A673 (cell line): ENCODE measurements at regions not wholly inside any gene's neighbourhood (a gene's known extent, or its start where the extent isn't known, plus 50 kb on each side); places are given as distances from the start of the nearest gene placed in this dataset.

Source experiments
- BruUV-seq: library from RNA; stranded (reverse); fragments of 400-500 nt; replicated peaks from 2 replicates; lab custom pipeline; 2021; lab: Mats Ljungman, UMichigan
- CTCF ChIA-PET: fragments of 300-600 bp; sonication (Branson Sonifier 250); formaldehyde crosslinking; loops from one replicate; lab custom pipeline; 2022; ENCODE audit warnings: antibody characterized with exemption; lab: Charles Lee
- POLR2A ChIA-PET: fragments of 300-600 bp; sonication (Branson Sonifier 250); formaldehyde crosslinking; loops from one replicate; lab custom pipeline; 2022; ENCODE audit warnings: antibody characterized with exemption; ENCODE audit not compliant: low non-redundant PET; lab: Charles Lee
- DNase-seq: peaks from one replicate; pipeline ENCODE4 v3.0.0-alpha.2; 2015; ENCODE audit warnings: low spot score
- H3K27ac ChIP-seq: fragments of 200-600 bp; sonication (generic); 2 replicates; pipeline ENCODE4 v1.5.1; 2016; ENCODE audit warnings: mixed run types, low read depth, mild to moderate bottlenecking, mixed read lengths, antibody characterized with exemption, low read length; ENCODE audit not compliant: poor library complexity, severe bottlenecking
- H3K27me3 ChIP-seq: fragments of 200-600 bp; sonication (generic); replicated peaks from 2 replicates; pipeline ENCODE4 v1.6.1; 2017; ENCODE audit warnings: mixed run types, low read depth, mild to moderate bottlenecking, mixed read lengths, antibody characterized with exemption, low read length; ENCODE audit not compliant: insufficient read depth, poor library complexity
- H3K36me3 ChIP-seq: fragments of 200-600 bp; sonication (generic); 2 replicates; pipeline ENCODE4 v1.6.1; 2016; ENCODE audit warnings: mixed run types, mild to moderate bottlenecking, mixed read lengths, antibody characterized with exemption, low read length; ENCODE audit not compliant: insufficient read depth, poor library complexity, severe bottlenecking
- H3K4me1 ChIP-seq: fragments of 200-600 bp; sonication (generic); 2 replicates; pipeline ENCODE4 v1.6.1; 2017; ENCODE audit warnings: mixed run types, mild to moderate bottlenecking, mixed read lengths, antibody characterized with exemption, low read length; ENCODE audit not compliant: insufficient read depth, poor library complexity, severe bottlenecking
- H3K4me3 ChIP-seq: fragments of 200-600 bp; sonication (generic); 2 replicates; pipeline ENCODE4 v1.5.1; 2016; ENCODE audit warnings: low read depth, mixed run types, mild to moderate bottlenecking, mixed read lengths, low read length; ENCODE audit not compliant: poor library complexity, severe bottlenecking
- H3K9me3 ChIP-seq: fragments of 200-600 bp; sonication (generic); 2 replicates; pipeline ENCODE4 v1.6.1; 2016; ENCODE audit warnings: mixed run types, low read depth, mild to moderate bottlenecking, mixed read lengths, antibody characterized with exemption, low read length; ENCODE audit not compliant: poor library complexity, severe bottlenecking
- EZH2 ChIP-seq: fragments of 200-600 bp; sonication (generic); IDR thresholded peaks from 2 replicates; pipeline ENCODE4 v1.6.1; 2017; ENCODE audit warnings: borderline replicate concordance, low read depth, mild to moderate bottlenecking, mixed read lengths, antibody characterized with exemption, low read length; ENCODE audit not compliant: poor library complexity, severe bottlenecking
- intact Hi-C: fragments of 100-400 bp; cut with micrococcal nuclease; formaldehyde crosslinking; loops from one replicate; pipeline ENCODE4 v1.10.0; 2022; ENCODE audit not compliant: unreplicated experiment
- TF ChIP-seq, protein P1 (sequence below): fragments of 300-800, 200-600 bp; sonication (generic); conservative IDR thresholded peaks from 2 replicates; pipeline ENCODE4 v1.5.1; 2017; ENCODE audit warnings: low read depth, mild to moderate bottlenecking, antibody characterized with exemption, low read length, moderate library complexity, mixed read lengths

DNA sequence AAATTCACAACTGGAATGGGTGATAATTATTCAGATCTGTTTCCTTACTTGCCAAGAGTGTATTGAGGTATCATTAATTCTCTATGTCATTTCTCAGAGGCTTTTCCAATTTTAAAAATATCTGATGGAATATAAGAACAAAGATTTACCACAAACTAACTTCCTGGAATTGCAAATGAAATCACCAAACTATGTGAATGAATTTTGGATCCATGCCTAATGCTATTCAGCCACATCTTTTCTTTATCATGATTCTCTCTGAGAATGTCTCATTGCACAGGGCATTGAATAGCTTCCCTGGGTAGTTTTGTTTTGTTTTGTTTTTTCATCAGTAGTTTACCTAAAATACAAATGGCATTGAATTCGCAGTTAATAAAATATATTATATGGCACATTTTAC, 146.9 kb upstream of the FBN2 start:
- BruUV-seq = no TSS peak
- CTCF ChIA-PET = no interaction called here
- intact Hi-C loops = no loop called here

DNA sequence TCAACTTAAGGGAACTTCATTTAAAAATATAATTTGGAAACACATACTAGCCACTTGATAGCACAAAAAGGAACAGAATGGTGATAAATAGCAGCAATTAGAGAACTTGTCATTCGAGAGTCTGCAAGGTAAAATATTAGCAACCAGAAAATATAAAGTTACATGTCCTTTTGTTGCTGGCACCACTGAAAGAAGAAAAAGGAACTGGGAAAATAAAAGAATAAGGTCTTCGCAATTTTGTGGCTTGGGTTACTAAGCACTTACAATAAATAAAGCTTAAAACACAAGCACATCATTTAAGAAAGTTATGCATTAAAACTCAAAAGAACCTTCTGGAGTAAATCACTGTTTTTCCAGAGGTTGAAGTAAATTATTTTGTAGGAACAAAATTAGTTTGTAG, 149.9 kb upstream of the FBN2 start:
- ChIA-PET CTCF (no interaction called here), POLR2A (no interaction called here)
- intact Hi-C loops = no loop called here
- Histone ChIP-seq H3K4me3 (no peak overlapping the region), H3K4me1 (no peaks in the 10 kb centered on the region), H3K9me3 (no peaks in the 10 kb centered on the region), H3K36me3 (no peaks in the 10 kb centered on the region), H3K27me3 (no peaks in the 10 kb centered on the region), H3K27ac (no peak overlapping the region)
- DNase-seq = no peak
- TF ChIP-seq, protein P1, sequence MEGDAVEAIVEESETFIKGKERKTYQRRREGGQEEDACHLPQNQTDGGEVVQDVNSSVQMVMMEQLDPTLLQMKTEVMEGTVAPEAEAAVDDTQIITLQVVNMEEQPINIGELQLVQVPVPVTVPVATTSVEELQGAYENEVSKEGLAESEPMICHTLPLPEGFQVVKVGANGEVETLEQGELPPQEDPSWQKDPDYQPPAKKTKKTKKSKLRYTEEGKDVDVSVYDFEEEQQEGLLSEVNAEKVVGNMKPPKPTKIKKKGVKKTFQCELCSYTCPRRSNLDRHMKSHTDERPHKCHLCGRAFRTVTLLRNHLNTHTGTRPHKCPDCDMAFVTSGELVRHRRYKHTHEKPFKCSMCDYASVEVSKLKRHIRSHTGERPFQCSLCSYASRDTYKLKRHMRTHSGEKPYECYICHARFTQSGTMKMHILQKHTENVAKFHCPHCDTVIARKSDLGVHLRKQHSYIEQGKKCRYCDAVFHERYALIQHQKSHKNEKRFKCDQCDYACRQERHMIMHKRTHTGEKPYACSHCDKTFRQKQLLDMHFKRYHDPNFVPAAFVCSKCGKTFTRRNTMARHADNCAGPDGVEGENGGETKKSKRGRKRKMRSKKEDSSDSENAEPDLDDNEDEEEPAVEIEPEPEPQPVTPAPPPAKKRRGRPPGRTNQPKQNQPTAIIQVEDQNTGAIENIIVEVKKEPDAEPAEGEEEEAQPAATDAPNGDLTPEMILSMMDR = no peak
- TF ChIP-seq EZH2 = no peak
- no TSS peak for BruUV-seq

More for the DNA sequence above, 146.9 kb upstream of the FBN2 start:
- peak; percentile 14 for DNase-seq
- H3K36me3 ChIP-seq = no peaks in the 10 kb centered on the region
- no peaks in the 10 kb centered on the region for H3K27me3 ChIP-seq
- no peak overlapping the region for H3K4me3 ChIP-seq
- H3K27ac ChIP-seq = no peak overlapping the region
- no peaks in the 10 kb centered on the region for H3K4me1 ChIP-seq
- POLR2A ChIA-PET = no interaction called here
- no peaks in the 10 kb centered on the region for H3K9me3 ChIP-seq
- TF ChIP-seq, protein P1 = no peak
- TF ChIP-seq EZH2 = no peak

DNA sequence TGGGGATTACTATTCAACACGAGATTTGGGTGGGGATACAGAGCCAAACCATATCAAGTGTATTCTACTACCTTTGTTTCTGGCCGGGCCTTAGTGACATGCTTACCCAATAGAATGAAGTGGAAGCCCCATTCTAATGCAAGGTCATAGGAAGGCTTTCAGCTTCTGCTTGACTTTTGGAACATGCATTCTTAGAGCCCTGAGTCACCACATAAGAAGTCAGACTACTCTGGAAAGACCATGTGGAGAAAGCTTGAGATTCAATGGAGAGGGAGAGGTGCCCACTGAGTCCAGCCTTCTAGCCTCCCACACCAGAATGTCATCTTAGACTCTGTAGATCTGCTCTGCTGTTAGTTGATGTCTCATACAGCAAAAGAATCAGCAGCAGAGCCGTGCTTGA, 155.7 kb upstream of the FBN2 start:
- intact Hi-C loops = no loop called here
- Histone ChIP-seq H3K27me3 (no peaks in the 10 kb centered on the region), H3K4me1 (no peaks in the 10 kb centered on the region), H3K4me3 (no peak overlapping the region), H3K9me3 (no peaks in the 10 kb centered on the region), H3K27ac (no peak overlapping the region), H3K36me3 (no peaks in the 10 kb centered on the region)
- DNase-seq = no peak
- ChIA-PET POLR2A (no interaction called here), CTCF (no interaction called here)
- BruUV-seq = no TSS peak
- TF ChIP-seq EZH2 = no peak
- TF ChIP-seq, protein P1 = no peak
